HCT116 (cell line): ENCODE measurements at regions not wholly inside any gene's neighbourhood (a gene's known extent, or its start where the extent isn't known, plus 50 kb on each side); places are given as distances from the start of the nearest gene placed in this dataset.

Experiments used
- ATAC-seq: fragments of 200-7000 bp; cut with Tn5 transposase; 2 replicates; pipeline ENCODE4 v1.9.1; 2020; ENCODE audit warnings: mild to moderate bottlenecking, moderate library complexity
- BruUV-seq: library from RNA; stranded (reverse); fragments of 400-500 nt; replicated peaks from 2 replicates; lab custom pipeline; 2021; lab: Mats Ljungman, UMichigan
- CTCF ChIA-PET: fragments of 300-600 bp; sonication (Branson Sonifier 250); formaldehyde crosslinking; loops from one replicate; lab custom pipeline; 2021; ENCODE audit warnings: antibody characterized with exemption; lab: Charles Lee
- POLR2A ChIA-PET: fragments of 300-600, 350-600 bp; sonication (Branson Sonifier 250); formaldehyde crosslinking; loops from one replicate; lab custom pipeline; 2021; ENCODE audit warnings: antibody characterized with exemption; lab: Charles Lee
- RAD21 ChIA-PET, 2 experiments: fragments of 300-600 bp; sonication (Branson Sonifier 250); formaldehyde crosslinking; loops; one replicate each; lab custom pipeline; 2023; ENCODE audit warnings: low total read pairs in 2 of 2; ENCODE audit not compliant: uncharacterized antibody in 2 of 2, unreplicated experiment in 2 of 2, low non-redundant PET in 1 of 2; lab: Charles Lee
- DNase-seq: peaks from one replicate; pipeline ENCODE4 v3.0.0-alpha.2; 2010; ENCODE audit warnings: low read depth, low spot score
- H2AFZ ChIP-seq: fragments of 200-600 bp; shearing (Covaris generic), sonication (generic); 2 replicates; pipeline ENCODE4 v1.6.1; 2017; ENCODE audit warnings: low read depth, mixed run types, mixed read lengths, antibody characterized with exemption, low read length; ENCODE audit not compliant: poor library complexity, severe bottlenecking
- H3K27ac ChIP-seq: 2 replicates; pipeline ENCODE4 v1.5.1; 2012; ENCODE audit warnings: low read depth, low read length
- H3K27me3 ChIP-seq: fragments of 200-600 bp; sonication (generic); 2 replicates; pipeline ENCODE4 v1.6.1; 2016; ENCODE audit warnings: mixed run types, low read length, mixed read lengths; ENCODE audit not compliant: insufficient read depth
- H3K36me3 ChIP-seq, 2 experiments: fragments of 200-500 bp in 1 of 2; fragments of 200-600 bp in 1 of 2; sonication (Bioruptor generic) in 1 of 2; sonication (generic) in 1 of 2; 2 replicates each; pipeline versions ENCODE4 v1.5.1 to v1.6.1; 2014 to 2016; ENCODE audit warnings: low read length in 2 of 2, inconsistent platforms in 1 of 2, mixed read lengths in 1 of 2, mixed run types in 1 of 2; ENCODE audit not compliant: insufficient read depth in 2 of 2, control insufficient read depth in 1 of 2
- H3K4me1 ChIP-seq, 2 experiments: fragments of 200-600 bp in 1 of 2; sonication (generic) in 1 of 2; 2 replicates each; pipeline versions ENCODE4 v1.5.1 to v1.6.1; 2012 to 2017; ENCODE audit warnings: low read length in 2 of 2, inconsistent platforms in 1 of 2, mild to moderate bottlenecking in 1 of 2, mixed read lengths in 1 of 2, mixed run types in 1 of 2, moderate library complexity in 1 of 2; ENCODE audit not compliant: insufficient read depth in 2 of 2, control insufficient read depth in 1 of 2
- H3K4me2 ChIP-seq: fragments of 200-600 bp; sonication (generic); 2 replicates; pipeline ENCODE4 v1.6.1; 2017; ENCODE audit warnings: mixed run types, low read length, mixed read lengths
- H3K4me3 ChIP-seq, 2 experiments: fragments of 200-600 bp in 1 of 2; sonication (generic) in 1 of 2; replicated peaks in 1 of 2; 2 replicates each; pipeline ENCODE4 v1.5.1; 2011 to 2016; ENCODE audit warnings: low read length in 2 of 2, control low read depth in 1 of 2, low read depth in 1 of 2, mild to moderate bottlenecking in 1 of 2, mixed read lengths in 1 of 2, mixed run types in 1 of 2
- H3K79me2 ChIP-seq: fragments of 200-600 bp; sonication (generic); 2 replicates; pipeline ENCODE4 v1.6.1; 2017; ENCODE audit warnings: mild to moderate bottlenecking, mixed run types, low read length, moderate library complexity, mixed read lengths; ENCODE audit not compliant: insufficient read depth
- H3K9ac ChIP-seq: fragments of 200-600 bp; sonication (generic); 2 replicates; pipeline ENCODE4 v1.6.1; 2016; ENCODE audit warnings: low read length, mixed read lengths
- H3K9me2 ChIP-seq: fragments of 200-600 bp; sonication (generic), shearing (Covaris generic); 2 replicates; pipeline ENCODE4 v1.6.1; 2017; ENCODE audit warnings: mixed run types, mild to moderate bottlenecking, moderate library complexity; ENCODE audit not compliant: insufficient read depth
- H3K9me3 ChIP-seq, 2 experiments: fragments of 200-500 bp in 1 of 2; fragments of 200-600 bp in 1 of 2; sonication (Bioruptor generic) in 1 of 2; sonication (generic) in 1 of 2; 2 replicates each; pipeline ENCODE4 v1.6.1; 2014 to 2017; ENCODE audit warnings: low read length in 2 of 2, mixed read lengths in 2 of 2, inconsistent platforms in 1 of 2, low read depth in 1 of 2, mild to moderate bottlenecking in 1 of 2, mixed run types in 1 of 2, moderate library complexity in 1 of 2; ENCODE audit not compliant: control insufficient read depth in 1 of 2, insufficient read depth in 1 of 2
- H4K20me1 ChIP-seq: fragments of 200-600 bp; sonication (generic), shearing (Covaris generic); 2 replicates; pipeline ENCODE4 v1.6.1; 2017; ENCODE audit warnings: mixed run types, mild to moderate bottlenecking, moderate library complexity; ENCODE audit not compliant: insufficient read depth
- CBX3 ChIP-seq: IDR thresholded peaks from 2 replicates; pipeline ENCODE4 v1.6.1; 2012; ENCODE audit warnings: low read depth
- CEBPB ChIP-seq: IDR thresholded peaks from 2 replicates; pipeline ENCODE4 v1.6.1; 2012; ENCODE audit warnings: low read depth
- CTCF ChIP-seq, 3 experiments: fragments of 200-600 bp in 1 of 3; sonication (generic) in 1 of 3; IDR thresholded peaks in 2 of 3; conservative IDR thresholded peaks in 1 of 3; 2 replicates each; pipeline ENCODE4 v1.5.1; 2012 to 2017; ENCODE audit warnings: low read depth in 2 of 3, low read length in 2 of 3, antibody characterized with exemption in 1 of 3, borderline replicate concordance in 1 of 3, control low read depth in 1 of 3, mild to moderate bottlenecking in 1 of 3, mixed read lengths in 1 of 3, mixed run types in 1 of 3, moderate library complexity in 1 of 3; ENCODE audit not compliant: insufficient read depth in 1 of 3
- ELF1 ChIP-seq: IDR thresholded peaks from 2 replicates; pipeline ENCODE4 v1.6.1; 2012; ENCODE audit warnings: low read depth, borderline replicate concordance
- EZH2 ChIP-seq: fragments of 200-600 bp; sonication (generic); IDR thresholded peaks from 2 replicates; pipeline ENCODE4 v1.6.1; 2017; ENCODE audit warnings: antibody characterized with exemption, mixed run types
- FOSL1 ChIP-seq: IDR thresholded peaks from 2 replicates; pipeline ENCODE4 v1.6.1; 2012; ENCODE audit warnings: low read depth
- JUND ChIP-seq: IDR thresholded peaks from 2 replicates; pipeline ENCODE4 v1.6.1; 2012
- MAX ChIP-seq: IDR thresholded peaks from 2 replicates; pipeline ENCODE4 v1.6.1; 2012
- POLR2A ChIP-seq: IDR thresholded peaks from 2 replicates; pipeline ENCODE4 v1.7.0; 2011; ENCODE audit warnings: borderline replicate concordance; ENCODE audit not compliant: insufficient read depth, insufficient read length; ENCODE audit errors: extremely low read depth
- POLR2AphosphoS5 ChIP-seq: IDR thresholded peaks from 2 replicates; pipeline ENCODE4 v1.6.1; 2011; ENCODE audit warnings: mild to moderate bottlenecking, low read depth, low read length, moderate library complexity
- REST ChIP-seq: IDR thresholded peaks from 2 replicates; pipeline ENCODE4 v1.6.1; 2012; ENCODE audit warnings: low read depth
- SIN3A ChIP-seq: IDR thresholded peaks from 2 replicates; pipeline ENCODE4 v1.6.1; 2012; ENCODE audit warnings: low read depth
- SRF ChIP-seq: IDR thresholded peaks from 2 replicates; pipeline ENCODE4 v1.6.1; 2012; ENCODE audit warnings: low read depth
- TCF7L2 ChIP-seq: IDR thresholded peaks from 2 replicates; pipeline ENCODE4 v1.7.0; 2011; ENCODE audit warnings: borderline replicate concordance, inconsistent platforms; ENCODE audit not compliant: insufficient read depth, insufficient read length; ENCODE audit errors: extremely low read depth
- YY1 ChIP-seq: IDR thresholded peaks from 2 replicates; pipeline ENCODE4 v1.6.1; 2011; ENCODE audit warnings: low read length, low read depth, moderate library complexity, mild to moderate bottlenecking; ENCODE audit not compliant: insufficient replicate concordance; ENCODE audit errors: extremely low read depth
- ZFX ChIP-seq: fragments of 450-650 bp; IDR thresholded peaks from 2 replicates; pipeline ENCODE4 v1.6.1; 2017
- ZNF274 ChIP-seq: fragments of 200-500 bp; sonication (Bioruptor generic); IDR thresholded peaks from 2 replicates; pipeline ENCODE4 v1.6.1; 2014; ENCODE audit warnings: mild to moderate bottlenecking, low read depth, low read length, inconsistent platforms
- intact Hi-C: fragments of 100-400 bp; cut with micrococcal nuclease; formaldehyde crosslinking; loops from 2 replicates; pipeline ENCODE4 v1.10.0; 2022
- TF ChIP-seq, protein P1 (sequence below): IDR thresholded peaks from 2 replicates; pipeline ENCODE4 v1.6.1; 2012
- TF ChIP-seq, protein P2 (sequence below): IDR thresholded peaks from 2 replicates; pipeline ENCODE4 v1.6.1; 2011; ENCODE audit warnings: mild to moderate bottlenecking, low read length, moderate library complexity; ENCODE audit not compliant: insufficient replicate concordance; ENCODE audit errors: extremely low read depth

DNA sequence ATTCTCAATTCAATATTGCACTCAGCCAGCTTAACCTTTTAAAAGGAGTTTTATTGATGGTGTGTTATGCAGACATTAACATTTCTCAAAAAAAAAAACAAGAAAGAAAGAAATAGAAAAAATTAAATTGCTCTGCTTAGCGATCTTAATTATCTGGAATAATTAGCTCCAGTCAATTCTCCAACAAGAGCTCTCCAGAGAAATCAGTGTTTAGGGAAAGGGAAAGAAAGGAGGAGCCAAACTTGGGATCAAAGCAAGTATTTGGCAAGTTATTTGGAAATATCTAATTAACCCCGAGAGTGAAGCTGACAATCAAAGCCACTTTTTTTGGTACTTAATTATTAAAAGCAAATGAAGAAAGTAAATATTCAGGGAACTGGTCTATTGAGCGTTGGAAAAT lies 60.7 kb upstream of the CAMK1G start:
- ATAC-seq: no peak
- H3K79me2 ChIP-seq: no peaks in the 10 kb centered on the region
- H3K9me3 ChIP-seq: no peaks in the 10 kb centered on the region
- POLR2A ChIA-PET: no interaction called here
- CTCF ChIA-PET: no interaction called here
- H2AFZ ChIP-seq: no peak overlapping the region
- H3K27me3 ChIP-seq: peaks cover 42% of the 10 kb centered on the region
- H3K36me3 ChIP-seq: no peaks in the 10 kb centered on the region
- H4K20me1 ChIP-seq: no peaks in the 10 kb centered on the region
- no peaks in the 10 kb centered on the region for H3K4me1 ChIP-seq
- intact Hi-C loops: no loop called here
- H3K27ac ChIP-seq: no peak overlapping the region
- no TSS peak for BruUV-seq
- H3K4me3 ChIP-seq: no peak overlapping the region
- no peak for DNase-seq
- RAD21 ChIA-PET: no interaction called here
- TF ChIP-seq, protein P1, sequence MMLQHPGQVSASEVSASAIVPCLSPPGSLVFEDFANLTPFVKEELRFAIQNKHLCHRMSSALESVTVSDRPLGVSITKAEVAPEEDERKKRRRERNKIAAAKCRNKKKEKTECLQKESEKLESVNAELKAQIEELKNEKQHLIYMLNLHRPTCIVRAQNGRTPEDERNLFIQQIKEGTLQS: no peak
- TF ChIP-seq MAX: no peak
- TF ChIP-seq EZH2: no peak
- no peak for TF ChIP-seq POLR2AphosphoS5
- TF ChIP-seq ZNF274: no peak
- no peak for TF ChIP-seq ELF1
- TF ChIP-seq CTCF (IDR thresholded peaks at IDR 0.05 in 2 of 3, conservative IDR thresholded peaks at IDR 0.05 in 1 of 3; ENCODE audit: borderline replicate concordance in 1 of 3, insufficient read depth in 1 of 3, low read depth in 2 of 3, low read length in 2 of 3): no peak
- no peak for TF ChIP-seq POLR2A
- TF ChIP-seq, protein P2, sequence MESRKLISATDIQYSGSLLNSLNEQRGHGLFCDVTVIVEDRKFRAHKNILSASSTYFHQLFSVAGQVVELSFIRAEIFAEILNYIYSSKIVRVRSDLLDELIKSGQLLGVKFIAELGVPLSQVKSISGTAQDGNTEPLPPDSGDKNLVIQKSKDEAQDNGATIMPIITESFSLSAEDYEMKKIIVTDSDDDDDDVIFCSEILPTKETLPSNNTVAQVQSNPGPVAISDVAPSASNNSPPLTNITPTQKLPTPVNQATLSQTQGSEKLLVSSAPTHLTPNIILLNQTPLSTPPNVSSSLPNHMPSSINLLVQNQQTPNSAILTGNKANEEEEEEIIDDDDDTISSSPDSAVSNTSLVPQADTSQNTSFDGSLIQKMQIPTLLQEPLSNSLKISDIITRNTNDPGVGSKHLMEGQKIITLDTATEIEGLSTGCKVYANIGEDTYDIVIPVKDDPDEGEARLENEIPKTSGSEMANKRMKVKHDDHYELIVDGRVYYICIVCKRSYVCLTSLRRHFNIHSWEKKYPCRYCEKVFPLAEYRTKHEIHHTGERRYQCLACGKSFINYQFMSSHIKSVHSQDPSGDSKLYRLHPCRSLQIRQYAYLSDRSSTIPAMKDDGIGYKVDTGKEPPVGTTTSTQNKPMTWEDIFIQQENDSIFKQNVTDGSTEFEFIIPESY: no peak
- TF ChIP-seq SIN3A: no peak
- TF ChIP-seq SRF: no peak
- no peak for TF ChIP-seq TCF7L2
- TF ChIP-seq CEBPB: no peak
- TF ChIP-seq YY1: no peak
- no peak for TF ChIP-seq CBX3
- no peak for TF ChIP-seq FOSL1
- no peak for TF ChIP-seq JUND
- no peak for TF ChIP-seq ZFX
- TF ChIP-seq REST: no peak
- H3K9ac ChIP-seq: no peak overlapping the region
- no peak overlapping the region for H3K4me2 ChIP-seq
- no peaks in the 10 kb centered on the region for H3K9me2 ChIP-seq
